ENCODE measurements at regions not wholly inside any gene's neighbourhood (a gene's known extent, or its start where the extent isn't known, plus 50 kb on each side); places are given as distances from the start of the nearest gene placed in this dataset.

GRCh38 chr12:107283652-107284051 is 190.3 kb upstream of the CRY1 start:
- DNase-seq = no peak

- DNase-seq = no peak
Observed at GRCh38 chr12:107284692-107285091, 191.3 kb upstream of the CRY1 start.

- DNase-seq = no peak
Observed at GRCh38 chr12:107287436-107288413, 194.4 kb upstream of the CRY1 start.

GRCh38 chr12:107288414-107289127 is 195.2 kb upstream of the CRY1 start:
- DNase-seq = no peak

- DNase-seq = no peak
Observed at GRCh38 chr12:107291018-107291417, 197.7 kb upstream of the CRY1 start.

- no peak for DNase-seq
Observed at GRCh38 chr12:107296681-107297089, 203.3 kb upstream of the CRY1 start.

- no peak for DNase-seq
Observed at GRCh38 chr12:107302649-107303341, 209.4 kb upstream of the CRY1 start.

- DNase-seq = no peak
Observed at GRCh38 chr12:107304588-107305532, 211.5 kb upstream of the CRY1 start.

- no peak for DNase-seq
Observed at GRCh38 chr12:107306141-107306659, 212.9 kb upstream of the CRY1 start.

- no peak for DNase-seq
Observed at GRCh38 chr12:107308310-107308709, 215.0 kb upstream of the CRY1 start.

GRCh38 chr12:107309020-107309419 is 215.7 kb upstream of the CRY1 start:
- no peak for DNase-seq

GRCh38 chr12:107310621-107311020 is 217.3 kb upstream of the CRY1 start:
- DNase-seq = no peak

GRCh38 chr12:107311682-107312081 is 218.3 kb upstream of the CRY1 start:
- no peak for DNase-seq

GRCh38 chr12:107317751-107318555 is 224.6 kb upstream of the CRY1 start:
- DNase-seq = peak; percentile 88

- no peak for DNase-seq
Observed at GRCh38 chr12:107318556-107318805, 225.1 kb upstream of the CRY1 start.

GRCh38 chr12:107318806-107319532 is 225.6 kb upstream of the CRY1 start:
- DNase-seq = peak; percentile 51

- DNase-seq = no peak
Observed at GRCh38 chr12:107319533-107320032, 226.2 kb upstream of the CRY1 start.

GRCh38 chr12:107320033-107320928 is 226.9 kb upstream of the CRY1 start:
- DNase-seq = peak; percentile 69

- peak; percentile 69 for DNase-seq
Observed at GRCh38 chr12:107320929-107321631, 227.7 kb upstream of the CRY1 start.
